Hematopoietic multipotent progenitor cell treated with erythropoietin and hydrocortisone succinate and interleukin-3 and kit ligand, for 8 days (in vitro differentiated cells): ENCODE measurements at regions not wholly inside any gene's neighbourhood (a gene's known extent, or its start where the extent isn't known, plus 50 kb on each side); places are given as distances from the start of the nearest gene placed in this dataset.
A peak's percentile ranks its signal among the peaks of the same experiment; 100 is the strongest.
"Not testable (repeated sequence)": the region's sequence is repeated elsewhere in the genome, so short reads cannot be mapped to it uniquely, and the experiment has no call there.

Experiments used
- DNase-seq: peaks from one replicate; pipeline ENCODE4 v3.0.0-alpha.2; 2015

GRCh38 chr6:57870083-57870482, 552.7 kb downstream of the PRIM2 start:
- not testable (repeated sequence) for DNase-seq

DNA sequence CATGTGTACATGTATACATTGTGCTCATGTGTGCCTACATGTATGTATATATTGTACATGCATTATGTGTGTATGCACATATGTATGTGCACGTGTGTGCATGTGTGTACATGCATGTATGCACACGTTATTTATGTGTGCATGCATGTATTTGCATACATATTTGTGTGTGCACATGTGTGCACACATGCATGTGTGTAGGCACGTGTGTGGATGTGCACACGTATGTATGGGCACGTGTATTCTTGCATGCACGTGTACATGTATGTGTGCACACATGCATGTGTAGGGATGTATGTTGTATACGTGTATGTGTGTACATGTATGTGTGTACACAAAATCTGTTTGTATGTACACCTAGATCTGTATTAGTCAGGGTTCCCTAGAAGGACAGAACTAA, 556.0 kb downstream of the PRIM2 start:
- not testable (repeated sequence) for DNase-seq

- not testable (repeated sequence) for DNase-seq
Measured at GRCh38 chr6:57876659-57877058, 559.2 kb downstream of the PRIM2 start.

DNA sequence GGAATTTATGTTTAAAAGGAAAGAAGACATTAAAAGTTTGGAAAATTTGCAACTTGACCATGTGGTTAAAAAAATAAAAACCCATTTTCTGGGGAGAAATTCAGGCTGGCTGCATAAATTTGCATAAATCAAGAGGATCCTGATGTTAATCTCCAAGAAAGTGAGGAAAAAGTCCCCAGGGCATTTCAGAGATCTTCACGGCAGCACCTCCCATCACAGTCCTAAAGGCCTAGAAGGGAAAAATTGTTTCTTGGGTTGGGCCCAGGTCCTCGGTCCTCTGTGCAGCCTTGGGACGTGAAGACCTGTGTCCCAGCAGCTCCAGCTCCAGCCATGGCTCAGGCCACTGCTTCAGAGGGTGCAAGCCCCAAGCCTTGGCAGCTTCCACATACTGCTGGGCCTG, 560.3 kb downstream of the PRIM2 start:
- DNase-seq, result not testable (repeated sequence)

- peak; percentile 1 for DNase-seq
Measured at GRCh38 chr6:57878792-57879191, 561.4 kb downstream of the PRIM2 start.

GRCh38 chr6:57898850-57899249, 581.4 kb downstream of the PRIM2 start:
- not testable (repeated sequence) for DNase-seq

DNA sequence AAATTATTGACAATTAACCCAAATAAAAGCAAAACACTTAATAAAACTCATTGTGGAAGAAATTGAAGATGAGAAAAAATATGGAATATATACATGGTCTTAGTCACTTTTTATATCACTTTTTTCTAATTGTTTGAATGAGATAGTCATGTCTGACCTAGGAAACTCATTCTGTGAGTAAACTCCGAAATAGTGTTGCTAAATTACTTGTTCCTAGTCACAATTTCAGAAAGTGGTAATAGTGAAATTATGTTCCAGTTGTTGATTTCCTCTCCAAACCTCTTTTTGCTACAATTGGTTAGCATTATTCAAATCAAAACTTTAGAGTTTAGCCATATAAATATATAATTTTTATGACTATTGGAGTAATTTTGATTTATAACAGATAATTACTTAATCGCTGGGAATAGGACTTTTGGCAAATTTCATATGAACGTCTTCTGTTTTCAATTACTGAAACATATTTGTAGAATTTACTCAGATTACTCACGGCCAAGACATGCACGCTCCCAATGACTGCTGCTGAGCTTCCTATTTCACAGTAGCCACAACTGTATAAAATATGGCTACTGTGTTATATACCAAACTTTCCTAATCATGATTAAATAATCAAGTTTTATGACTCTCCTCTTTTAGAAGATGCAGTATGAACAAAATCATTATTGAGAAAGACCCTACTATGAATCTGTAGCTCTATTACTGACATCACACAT, 583.4 kb downstream of the PRIM2 start:
- not testable (repeated sequence) for DNase-seq

GRCh38 chr6:57901445-57901844, 584.0 kb downstream of the PRIM2 start:
- DNase-seq, result not testable (repeated sequence)

DNA sequence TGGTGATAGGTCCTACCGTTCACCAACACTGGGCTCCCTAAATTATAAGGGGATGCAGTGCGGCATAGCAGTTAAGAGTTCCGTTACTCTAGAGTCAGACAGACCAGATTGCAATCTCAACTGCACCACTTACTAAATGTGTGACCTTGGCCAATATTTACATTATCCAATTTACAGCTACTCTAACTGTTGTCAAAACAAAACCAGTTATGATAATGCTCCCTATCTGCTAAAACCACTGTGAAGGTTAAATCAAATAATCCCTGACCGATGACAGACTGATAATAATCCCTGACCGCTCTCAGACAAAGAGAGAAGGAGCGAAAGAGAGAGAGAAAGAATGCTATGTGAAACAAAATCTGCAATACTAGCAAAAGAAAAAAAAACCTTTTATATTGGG, 586.9 kb downstream of the PRIM2 start:
- DNase-seq, result not testable (repeated sequence)

- DNase-seq, result not testable (repeated sequence)
Measured at GRCh38 chr6:57915300-57915699, 597.9 kb downstream of the PRIM2 start.

DNA sequence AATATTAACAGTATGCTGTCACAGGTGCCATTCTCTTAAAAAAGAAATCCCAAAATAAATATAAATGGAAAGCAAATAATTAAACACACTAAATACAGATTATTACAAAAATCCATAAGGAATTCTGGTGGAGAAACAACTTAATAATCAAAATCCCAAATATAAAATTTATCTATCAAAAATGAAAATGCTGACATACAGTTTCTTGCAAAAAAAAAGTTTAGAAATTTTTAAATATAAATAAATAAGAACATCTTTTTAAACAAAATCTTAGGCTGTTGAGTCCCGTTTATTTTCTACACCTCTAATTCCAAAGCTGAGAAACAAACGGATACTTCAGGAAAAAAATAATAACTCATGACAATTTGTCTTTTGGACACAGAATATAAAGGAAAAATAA, 625.5 kb downstream of the PRIM2 start:
- not testable (repeated sequence) for DNase-seq

DNA sequence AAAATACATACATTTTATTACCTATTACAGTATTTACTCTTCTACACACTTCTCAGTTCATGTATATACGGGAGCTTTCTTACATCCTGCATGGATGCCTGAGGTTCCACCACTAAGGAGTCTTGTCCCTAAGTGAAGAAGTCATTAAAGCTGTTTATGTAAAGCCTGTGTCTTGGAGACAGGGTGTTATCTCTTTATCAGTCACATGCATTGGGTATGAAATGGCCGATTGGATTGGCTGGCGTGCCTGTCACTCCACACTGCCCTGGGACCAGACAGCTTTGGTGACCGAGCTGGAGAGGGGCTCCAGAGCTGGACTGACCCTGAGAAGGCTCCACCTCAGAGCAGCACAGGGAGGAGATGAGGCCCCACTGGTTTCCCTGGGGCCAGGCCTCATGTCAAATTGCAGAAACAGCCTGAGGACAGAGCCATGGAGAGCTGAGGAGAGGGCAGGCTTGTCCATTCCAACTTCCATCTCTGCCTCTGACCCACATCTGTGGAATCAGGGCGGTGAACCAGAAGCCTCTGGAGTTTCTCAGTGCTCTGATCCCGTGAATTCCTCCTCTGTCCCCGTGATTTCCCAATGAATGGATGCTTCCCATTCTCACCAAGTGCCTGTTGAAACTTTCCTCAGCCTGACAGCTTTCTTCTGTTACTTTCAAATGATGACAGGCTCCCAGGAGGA, 628.8 kb downstream of the PRIM2 start:
- DNase-seq, result peak; percentile 25

- not testable (repeated sequence) for DNase-seq
Measured at GRCh38 chr6:57946769-57947091, 629.3 kb downstream of the PRIM2 start.

DNA sequence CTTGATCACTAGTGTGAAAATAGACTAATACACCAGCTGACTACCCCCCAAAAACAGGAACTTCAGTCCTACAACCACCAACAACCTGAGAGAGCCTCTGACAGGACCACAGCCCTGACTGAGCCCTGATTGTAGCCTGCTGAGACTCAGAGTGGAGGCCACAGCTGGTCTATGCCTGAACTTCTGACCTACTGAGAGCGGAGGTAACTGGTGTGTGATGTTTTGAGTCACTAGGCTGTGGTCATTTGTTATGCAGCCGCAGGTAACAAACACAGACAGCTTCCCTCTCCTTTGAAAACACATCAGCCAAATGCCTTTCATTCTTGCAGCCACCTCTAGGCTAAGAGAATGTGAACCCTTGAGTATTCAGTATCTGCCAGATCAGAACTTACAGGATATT, 631.1 kb downstream of the PRIM2 start:
- not testable (repeated sequence) for DNase-seq

DNA sequence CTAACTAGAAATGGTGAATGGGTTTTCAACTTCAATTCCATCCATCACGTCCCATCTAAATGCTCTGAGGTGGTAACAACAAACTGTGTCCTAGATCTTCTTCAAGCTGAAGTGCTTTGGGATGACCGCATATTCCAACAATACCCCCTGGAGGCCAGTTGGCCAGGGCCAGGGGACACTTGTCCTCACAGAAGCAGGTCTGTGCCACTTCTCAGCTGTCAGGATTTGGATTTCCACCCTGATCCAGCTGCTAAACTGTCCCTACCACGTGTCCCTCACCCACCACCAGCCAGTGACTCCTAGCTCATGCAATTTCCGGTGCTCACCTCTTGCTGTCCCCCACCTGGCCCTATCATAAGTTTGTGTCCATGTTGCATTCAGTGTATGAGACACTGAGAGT, 633.0 kb downstream of the PRIM2 start:
- not testable (repeated sequence) for DNase-seq

DNA sequence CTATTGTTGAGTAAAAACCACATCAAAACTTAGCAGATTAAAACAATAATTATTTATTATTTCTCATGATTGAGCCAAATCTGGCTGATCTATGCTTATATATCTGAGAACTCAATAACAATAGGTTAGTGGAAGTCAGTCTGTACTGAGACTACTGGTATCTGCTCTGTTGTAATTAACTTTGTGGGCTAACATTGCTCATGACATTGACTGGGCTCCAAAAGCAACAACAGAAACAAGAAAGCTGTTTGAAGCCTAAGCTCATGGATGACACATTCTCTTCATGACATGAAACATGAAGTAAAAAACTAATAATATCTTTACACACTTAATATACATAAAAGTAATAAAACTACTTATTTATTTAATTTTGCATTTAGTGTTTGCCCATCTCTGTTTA, 649.3 kb downstream of the PRIM2 start:
- not testable (repeated sequence) for DNase-seq

- DNase-seq, result not testable (repeated sequence)
Measured at GRCh38 chr6:57971956-57972355, 654.5 kb downstream of the PRIM2 start.

- no peak for DNase-seq
Measured at GRCh38 chr6:57974653-57975052, 657.2 kb downstream of the PRIM2 start.

- not testable (repeated sequence) for DNase-seq
Measured at GRCh38 chr6:57975127-57975526, 657.7 kb downstream of the PRIM2 start.

DNA sequence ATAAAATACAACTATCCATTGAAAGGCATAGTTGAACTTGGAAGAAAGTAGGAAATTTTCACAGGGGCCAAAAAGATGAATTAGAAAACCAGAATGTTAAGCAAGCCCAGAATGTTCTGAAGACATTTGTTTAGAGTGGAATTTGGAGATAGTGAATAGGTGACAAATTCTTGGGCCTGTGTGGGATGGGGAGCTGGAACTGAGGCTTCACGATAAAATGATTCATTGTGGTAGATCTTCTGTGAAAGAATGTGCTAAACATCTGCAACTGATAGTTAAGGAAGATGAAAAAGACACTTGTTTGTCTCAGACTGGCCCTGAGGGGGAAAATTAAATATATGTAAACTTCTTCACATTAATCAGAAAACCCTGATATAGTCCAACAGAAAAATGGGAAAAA, 658.9 kb downstream of the PRIM2 start:
- not testable (repeated sequence) for DNase-seq

DNA sequence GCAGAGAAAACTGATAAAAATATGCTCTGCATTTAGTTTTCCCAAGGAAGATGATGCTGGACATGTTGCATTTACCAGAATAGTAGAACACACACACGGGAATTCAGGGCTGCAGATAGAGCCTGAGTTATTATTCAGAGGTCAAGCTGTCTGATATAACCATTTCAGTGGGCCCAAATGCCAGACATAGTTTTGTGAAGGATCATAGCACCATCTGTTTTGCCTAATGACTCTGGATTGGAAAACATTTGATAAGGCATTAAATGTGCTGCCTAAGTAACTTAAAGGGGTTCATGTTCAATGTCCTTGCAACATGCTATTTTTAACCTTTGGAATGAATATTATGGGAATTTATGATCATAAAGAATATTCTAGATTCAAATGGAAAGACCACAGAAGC, 666.2 kb downstream of the PRIM2 start:
- not testable (repeated sequence) for DNase-seq

DNA sequence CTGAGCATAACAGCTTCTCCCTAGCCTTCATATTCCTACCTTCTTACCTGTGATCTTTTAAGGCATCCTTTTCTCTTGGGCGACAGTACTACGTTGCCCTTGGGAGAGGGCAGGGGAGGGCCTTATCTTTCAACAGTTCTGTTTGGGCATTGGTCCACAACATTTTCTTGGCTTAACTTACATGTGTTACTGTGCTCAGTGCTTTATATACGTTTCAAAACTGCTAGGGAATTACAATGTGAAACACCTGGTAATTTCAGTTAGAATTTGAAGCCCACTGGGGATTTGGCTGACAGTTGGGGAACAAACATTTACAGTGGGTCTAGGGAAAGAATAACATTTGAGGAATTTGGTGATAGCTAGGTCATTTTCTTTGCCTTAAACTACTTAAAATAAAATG, 667.1 kb downstream of the PRIM2 start:
- not testable (repeated sequence) for DNase-seq

DNA sequence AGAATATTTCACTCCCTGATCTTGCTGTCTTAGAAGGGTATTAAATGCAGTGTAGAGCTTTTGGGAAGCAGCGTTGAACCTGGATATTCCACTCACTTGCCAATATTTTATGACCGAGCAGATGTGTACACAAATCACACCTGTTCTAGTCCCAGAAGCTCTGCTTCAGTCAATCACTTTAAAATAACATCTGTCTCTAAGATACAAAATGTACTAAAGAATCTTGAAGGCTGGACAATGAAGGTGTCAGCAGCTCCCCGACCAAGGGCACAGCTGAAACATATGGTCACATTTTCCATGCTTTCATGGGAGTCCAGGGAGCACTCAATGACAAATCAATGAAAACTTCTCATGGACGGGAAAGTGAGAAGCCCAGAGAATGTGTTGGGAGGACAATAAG, 668.3 kb downstream of the PRIM2 start:
- not testable (repeated sequence) for DNase-seq

GRCh38 chr6:57986584-57986983, 669.2 kb downstream of the PRIM2 start:
- DNase-seq, result not testable (repeated sequence)
